SK-N-SH treated with all-trans-retinoic acid at 6 μM for 48 hours (cell line): ENCODE measurements at regions not wholly inside any gene's neighbourhood (a gene's known extent, or its start where the extent isn't known, plus 50 kb on each side); places are given as distances from the start of the nearest gene placed in this dataset.

Experiments used
- ATAC-seq: fragments of 200-7000 bp; cut with Tn5 transposase; 3 replicates; pipeline ENCODE4 v1.9.1; 2020; ENCODE audit warnings: mild to moderate bottlenecking, moderate library complexity
- ARNTL ChIP-seq: fragments of 450-650 bp; formaldehyde crosslinking; IDR thresholded peaks from 2 replicates; pipeline ENCODE4 v1.5.0; 2020; ENCODE audit warnings: low read depth, mild to moderate bottlenecking, moderate library complexity, borderline replicate concordance
- BACH2 ChIP-seq: fragments of 250-450 bp; sonication (Bioruptor Pico); IDR thresholded peaks from 2 replicates; pipeline ENCODE4 v1.9.0; 2021; ENCODE audit warnings: mild to moderate bottlenecking, borderline replicate concordance
- CREB5 ChIP-seq: fragments of 250-450 bp; sonication (Bioruptor Pico); IDR thresholded peaks from 2 replicates; pipeline ENCODE4 v1.5.1; 2020; ENCODE audit warnings: low read depth, mild to moderate bottlenecking, moderate library complexity
- CSDC2 ChIP-seq: fragments of 250-450 bp; sonication (Bioruptor Pico); IDR thresholded peaks from 2 replicates; pipeline ENCODE4 v1.5.0; 2020; ENCODE audit warnings: mild to moderate bottlenecking, moderate library complexity
- ESRRG ChIP-seq: fragments of 250-450 bp; sonication (Bioruptor Pico); IDR thresholded peaks from 2 replicates; pipeline ENCODE4 v1.6.1; 2021; ENCODE audit warnings: mild to moderate bottlenecking
- ISL1 ChIP-seq: fragments of 250-450 bp; sonication (Bioruptor Pico); IDR thresholded peaks from 2 replicates; pipeline ENCODE4 v2.1.2; 2022; ENCODE audit warnings: mild to moderate bottlenecking, moderate library complexity
- OSR1 ChIP-seq: fragments of 250-450 bp; sonication (Bioruptor Pico); IDR thresholded peaks from 2 replicates; pipeline ENCODE4 v1.8.0; 2022; ENCODE audit warnings: moderate library complexity, mild to moderate bottlenecking, inconsistent platforms
- PATZ1 ChIP-seq: fragments of 250-450 bp; sonication (Bioruptor Pico); IDR thresholded peaks from 2 replicates; pipeline ENCODE4 v1.8.0; 2020; ENCODE audit warnings: mild to moderate bottlenecking, moderate library complexity, borderline replicate concordance
- RARB ChIP-seq: fragments of 250-450 bp; sonication (Bioruptor Pico); IDR thresholded peaks from 2 replicates; pipeline ENCODE4 v1.8.0; 2021; ENCODE audit warnings: mild to moderate bottlenecking, moderate library complexity
- SNAI2 ChIP-seq: fragments of 250-450 bp; sonication (Bioruptor Pico); IDR thresholded peaks from 2 replicates; pipeline ENCODE4 v1.5.0; 2020; ENCODE audit warnings: mild to moderate bottlenecking, moderate library complexity
- TCF4 ChIP-seq: fragments of 250-450 bp; sonication (Bioruptor Pico); IDR thresholded peaks from 2 replicates; pipeline ENCODE4 v1.8.0; 2021; ENCODE audit warnings: mild to moderate bottlenecking, moderate library complexity, borderline replicate concordance
- TOX ChIP-seq: fragments of 250-450 bp; sonication (Bioruptor Pico); IDR thresholded peaks from 2 replicates; pipeline ENCODE4 v1.8.0; 2021; ENCODE audit warnings: mild to moderate bottlenecking, moderate library complexity, borderline replicate concordance
- ZC3H10 ChIP-seq: fragments of 250-450 bp; sonication (Bioruptor Pico); IDR thresholded peaks from 2 replicates; pipeline ENCODE4 v1.5.1; 2021; ENCODE audit warnings: mild to moderate bottlenecking, moderate library complexity
- ZFP3 ChIP-seq: fragments of 250-450 bp; sonication (Bioruptor Pico); IDR thresholded peaks from 2 replicates; pipeline ENCODE4 v1.5.0; 2020; ENCODE audit warnings: mild to moderate bottlenecking, moderate library complexity
- ZFP30 ChIP-seq: fragments of 450-650 bp; formaldehyde crosslinking; IDR thresholded peaks from 2 replicates; pipeline ENCODE4 v1.5.0; 2022; ENCODE audit warnings: mild to moderate bottlenecking, moderate library complexity
- ZNF70 ChIP-seq: fragments of 450-650 bp; formaldehyde crosslinking; IDR thresholded peaks from 2 replicates; pipeline ENCODE4 v1.5.0; 2020; ENCODE audit warnings: mild to moderate bottlenecking, moderate library complexity
- ZNF8 ChIP-seq: fragments of 450-650 bp; formaldehyde crosslinking; IDR thresholded peaks from 2 replicates; pipeline ENCODE4 v1.5.0; 2020; ENCODE audit warnings: mild to moderate bottlenecking, moderate library complexity
- TF ChIP-seq, protein P1 (sequence below): fragments of 250-450 bp; sonication (Bioruptor Pico); IDR thresholded peaks from 2 replicates; pipeline ENCODE4 v1.5.0; 2020; ENCODE audit warnings: mild to moderate bottlenecking, moderate library complexity
- TF ChIP-seq, protein P2 (sequence below): fragments of 250-450 bp; sonication (Bioruptor Pico); IDR thresholded peaks from 2 replicates; pipeline ENCODE4 v1.8.0; 2021; ENCODE audit warnings: low read depth, mild to moderate bottlenecking, moderate library complexity, borderline replicate concordance

DNA sequence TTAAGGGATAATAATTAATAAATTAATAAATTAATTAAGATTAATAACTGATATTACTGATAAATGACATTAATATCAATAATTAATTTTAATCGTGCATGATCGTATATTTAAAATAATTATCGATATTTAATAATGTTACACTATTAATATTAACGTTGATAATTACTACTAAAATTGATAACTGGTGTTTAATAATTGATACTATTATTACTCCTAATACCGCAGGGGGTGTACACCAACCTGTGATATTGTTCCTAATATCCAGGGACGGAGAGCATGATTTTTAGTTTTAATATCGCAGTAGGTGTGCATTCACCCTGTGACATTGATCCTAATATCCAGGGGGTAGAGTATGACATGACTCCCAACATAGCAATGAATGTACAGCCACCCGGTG lies 1930.8 kb downstream of the SUCLG1 start:
- no peak for TF ChIP-seq CSDC2 (CRISPR knock-in tag)
- no peak for TF ChIP-seq BACH2
- ATAC-seq, result no peak

DNA sequence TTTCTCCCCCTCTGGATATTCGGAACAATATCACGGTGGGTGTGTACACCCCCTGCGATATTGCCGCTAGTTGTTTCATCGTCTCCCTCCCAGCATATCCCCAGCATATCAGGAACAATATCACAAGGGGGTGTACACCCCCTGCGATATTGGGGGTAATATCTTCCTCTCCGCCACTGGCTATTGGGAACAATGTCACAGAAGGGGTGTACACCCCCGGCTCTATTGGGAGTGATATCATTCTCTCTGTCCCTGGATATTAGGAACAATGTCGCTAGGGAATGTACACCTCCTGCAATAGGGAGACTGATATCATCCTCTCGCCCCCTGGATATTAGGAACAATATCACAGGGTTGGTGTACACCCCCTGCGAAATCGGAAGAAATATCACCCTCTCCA lies 1932.0 kb downstream of the SUCLG1 start:
- TF ChIP-seq TOX (CRISPR knock-in tag) (no peak), ZFP30 (CRISPR knock-in tag) (no peak), ISL1 (CRISPR knock-in tag) (no peak), RARB (CRISPR knock-in tag) (no peak), ZNF70 (CRISPR knock-in tag) (no peak), ARNTL (CRISPR knock-in tag) (no peak), TCF4 (no peak), ZC3H10 (no peak), ZFP3 (CRISPR knock-in tag) (no peak), CSDC2 (CRISPR knock-in tag) (no peak), ESRRG (CRISPR knock-in tag) (no peak), ZNF8 (CRISPR knock-in tag) (no peak)
- TF ChIP-seq, protein P1, sequence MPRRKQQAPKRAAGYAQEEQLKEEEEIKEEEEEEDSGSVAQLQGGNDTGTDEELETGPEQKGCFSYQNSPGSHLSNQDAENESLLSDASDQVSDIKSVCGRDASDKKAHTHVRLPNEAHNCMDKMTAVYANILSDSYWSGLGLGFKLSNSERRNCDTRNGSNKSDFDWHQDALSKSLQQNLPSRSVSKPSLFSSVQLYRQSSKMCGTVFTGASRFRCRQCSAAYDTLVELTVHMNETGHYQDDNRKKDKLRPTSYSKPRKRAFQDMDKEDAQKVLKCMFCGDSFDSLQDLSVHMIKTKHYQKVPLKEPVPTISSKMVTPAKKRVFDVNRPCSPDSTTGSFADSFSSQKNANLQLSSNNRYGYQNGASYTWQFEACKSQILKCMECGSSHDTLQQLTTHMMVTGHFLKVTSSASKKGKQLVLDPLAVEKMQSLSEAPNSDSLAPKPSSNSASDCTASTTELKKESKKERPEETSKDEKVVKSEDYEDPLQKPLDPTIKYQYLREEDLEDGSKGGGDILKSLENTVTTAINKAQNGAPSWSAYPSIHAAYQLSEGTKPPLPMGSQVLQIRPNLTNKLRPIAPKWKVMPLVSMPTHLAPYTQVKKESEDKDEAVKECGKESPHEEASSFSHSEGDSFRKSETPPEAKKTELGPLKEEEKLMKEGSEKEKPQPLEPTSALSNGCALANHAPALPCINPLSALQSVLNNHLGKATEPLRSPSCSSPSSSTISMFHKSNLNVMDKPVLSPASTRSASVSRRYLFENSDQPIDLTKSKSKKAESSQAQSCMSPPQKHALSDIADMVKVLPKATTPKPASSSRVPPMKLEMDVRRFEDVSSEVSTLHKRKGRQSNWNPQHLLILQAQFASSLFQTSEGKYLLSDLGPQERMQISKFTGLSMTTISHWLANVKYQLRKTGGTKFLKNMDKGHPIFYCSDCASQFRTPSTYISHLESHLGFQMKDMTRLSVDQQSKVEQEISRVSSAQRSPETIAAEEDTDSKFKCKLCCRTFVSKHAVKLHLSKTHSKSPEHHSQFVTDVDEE (CRISPR knock-in tag), result no peak
- ATAC-seq, result no peak

DNA sequence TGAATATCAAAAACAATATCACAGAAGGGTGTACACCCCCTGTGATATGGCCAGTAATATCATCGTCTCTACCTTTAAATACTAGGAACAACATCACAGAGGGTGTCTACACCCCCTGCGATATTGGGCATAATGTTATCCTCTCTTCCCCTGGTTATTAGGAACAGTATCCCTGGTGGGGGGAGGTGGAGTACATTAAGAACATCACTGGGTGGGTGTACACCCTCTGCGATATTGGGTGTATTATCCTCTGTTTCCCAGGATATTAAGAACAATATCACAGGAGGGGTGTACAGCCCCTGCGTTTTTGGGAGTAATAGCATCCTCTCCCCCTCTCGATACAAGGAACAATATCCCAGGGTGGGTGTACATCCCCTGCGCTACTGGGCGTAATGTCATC lies 1932.8 kb downstream of the SUCLG1 start:
- no peak for ATAC-seq
- TF ChIP-seq OSR1, result no peak

- no peak for ATAC-seq
- no peak for TF ChIP-seq TCF4
- no peak for TF ChIP-seq BACH2
- TF ChIP-seq ESRRG (CRISPR knock-in tag), result no peak
- TF ChIP-seq SNAI2, result no peak
- TF ChIP-seq ISL1 (CRISPR knock-in tag), result no peak
- TF ChIP-seq, protein P1 (CRISPR knock-in tag), result no peak
- no peak for TF ChIP-seq PATZ1 (CRISPR knock-in tag)
- TF ChIP-seq ZNF8 (CRISPR knock-in tag), result no peak
- TF ChIP-seq CSDC2 (CRISPR knock-in tag), result no peak
- TF ChIP-seq ZFP3 (CRISPR knock-in tag), result no peak
- no peak for TF ChIP-seq ARNTL (CRISPR knock-in tag)
- TF ChIP-seq CREB5 (CRISPR knock-in tag), result no peak
- no peak for TF ChIP-seq ZFP30 (CRISPR knock-in tag)
- TF ChIP-seq, protein P2, sequence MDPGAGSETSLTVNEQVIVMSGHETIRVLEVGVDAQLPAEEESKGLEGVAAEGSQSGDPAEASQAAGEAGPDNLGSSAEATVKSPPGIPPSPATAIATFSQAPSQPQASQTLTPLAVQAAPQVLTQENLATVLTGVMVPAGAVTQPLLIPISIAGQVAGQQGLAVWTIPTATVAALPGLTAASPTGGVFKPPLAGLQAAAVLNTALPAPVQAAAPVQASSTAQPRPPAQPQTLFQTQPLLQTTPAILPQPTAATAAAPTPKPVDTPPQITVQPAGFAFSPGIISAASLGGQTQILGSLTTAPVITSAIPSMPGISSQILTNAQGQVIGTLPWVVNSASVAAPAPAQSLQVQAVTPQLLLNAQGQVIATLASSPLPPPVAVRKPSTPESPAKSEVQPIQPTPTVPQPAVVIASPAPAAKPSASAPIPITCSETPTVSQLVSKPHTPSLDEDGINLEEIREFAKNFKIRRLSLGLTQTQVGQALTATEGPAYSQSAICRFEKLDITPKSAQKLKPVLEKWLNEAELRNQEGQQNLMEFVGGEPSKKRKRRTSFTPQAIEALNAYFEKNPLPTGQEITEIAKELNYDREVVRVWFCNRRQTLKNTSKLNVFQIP, result no peak
- TF ChIP-seq OSR1, result no peak
Measured at GRCh38 chr2:82525744-82526143, 1933.3 kb downstream of the SUCLG1 start.
